ENCODE measurements at regions not wholly inside any gene's neighbourhood (a gene's known extent, or its start where the extent isn't known, plus 50 kb on each side); places are given as distances from the start of the nearest gene placed in this dataset.

GRCh38 chr2:160934263-160934662, 226.0 kb upstream of the TANK start:
- no peaks in the 10 kb centered on the region for H3K36me3 ChIP-seq
- intact Hi-C loops (cut with micrococcal nuclease), result no loop called here
- no peaks in the 10 kb centered on the region for H3K9me3 ChIP-seq (replicated peaks)
- TF ChIP-seq, protein P1, sequence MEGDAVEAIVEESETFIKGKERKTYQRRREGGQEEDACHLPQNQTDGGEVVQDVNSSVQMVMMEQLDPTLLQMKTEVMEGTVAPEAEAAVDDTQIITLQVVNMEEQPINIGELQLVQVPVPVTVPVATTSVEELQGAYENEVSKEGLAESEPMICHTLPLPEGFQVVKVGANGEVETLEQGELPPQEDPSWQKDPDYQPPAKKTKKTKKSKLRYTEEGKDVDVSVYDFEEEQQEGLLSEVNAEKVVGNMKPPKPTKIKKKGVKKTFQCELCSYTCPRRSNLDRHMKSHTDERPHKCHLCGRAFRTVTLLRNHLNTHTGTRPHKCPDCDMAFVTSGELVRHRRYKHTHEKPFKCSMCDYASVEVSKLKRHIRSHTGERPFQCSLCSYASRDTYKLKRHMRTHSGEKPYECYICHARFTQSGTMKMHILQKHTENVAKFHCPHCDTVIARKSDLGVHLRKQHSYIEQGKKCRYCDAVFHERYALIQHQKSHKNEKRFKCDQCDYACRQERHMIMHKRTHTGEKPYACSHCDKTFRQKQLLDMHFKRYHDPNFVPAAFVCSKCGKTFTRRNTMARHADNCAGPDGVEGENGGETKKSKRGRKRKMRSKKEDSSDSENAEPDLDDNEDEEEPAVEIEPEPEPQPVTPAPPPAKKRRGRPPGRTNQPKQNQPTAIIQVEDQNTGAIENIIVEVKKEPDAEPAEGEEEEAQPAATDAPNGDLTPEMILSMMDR (IDR thresholded peaks at IDR 0.05; ENCODE audit: borderline replicate concordance), result no peak
- peaks cover under 1% of the 10 kb centered on the region for H3K4me1 ChIP-seq
- H3K27ac ChIP-seq (replicated peaks), result no peak overlapping the region
- H3K4me3 ChIP-seq, result no peak overlapping the region
- H3K27me3 ChIP-seq (ENCODE audit: low read depth), result no peaks in the 10 kb centered on the region
- no peak for DNase-seq

- intact Hi-C loops (cut with micrococcal nuclease), result no loop called here
- no peak overlapping the region for H3K27ac ChIP-seq (replicated peaks)
- H3K9me3 ChIP-seq (replicated peaks), result no peaks in the 10 kb centered on the region
- H3K4me1 ChIP-seq, result no peaks in the 10 kb centered on the region
- DNase-seq, result no peak
- no peaks in the 10 kb centered on the region for H3K27me3 ChIP-seq (ENCODE audit: low read depth)
- H3K36me3 ChIP-seq, result no peaks in the 10 kb centered on the region
- H3K4me3 ChIP-seq, result no peak overlapping the region
- TF ChIP-seq, protein P1 (IDR thresholded peaks at IDR 0.05; ENCODE audit: borderline replicate concordance), result no peak
These were observed 225.2 kb upstream of the TANK start for GRCh38 chr2:160934991-160935390.

GRCh38 chr2:160936044-160936806, 224.0 kb upstream of the TANK start:
- Histone ChIP-seq H3K27ac (replicated peaks) (no peak overlapping the region), H3K9me3 (replicated peaks) (no peaks in the 10 kb centered on the region), H3K36me3 (no peaks in the 10 kb centered on the region), H3K4me1 (peaks cover 8% of the 10 kb centered on the region), H3K27me3 (ENCODE audit: low read depth) (no peaks in the 10 kb centered on the region), H3K4me3 (no peak overlapping the region)
- TF ChIP-seq, protein P1 (IDR thresholded peaks at IDR 0.05; ENCODE audit: borderline replicate concordance), result no peak
- intact Hi-C loops (cut with micrococcal nuclease), result no loop called here
- DNase-seq, result no peak

DNA sequence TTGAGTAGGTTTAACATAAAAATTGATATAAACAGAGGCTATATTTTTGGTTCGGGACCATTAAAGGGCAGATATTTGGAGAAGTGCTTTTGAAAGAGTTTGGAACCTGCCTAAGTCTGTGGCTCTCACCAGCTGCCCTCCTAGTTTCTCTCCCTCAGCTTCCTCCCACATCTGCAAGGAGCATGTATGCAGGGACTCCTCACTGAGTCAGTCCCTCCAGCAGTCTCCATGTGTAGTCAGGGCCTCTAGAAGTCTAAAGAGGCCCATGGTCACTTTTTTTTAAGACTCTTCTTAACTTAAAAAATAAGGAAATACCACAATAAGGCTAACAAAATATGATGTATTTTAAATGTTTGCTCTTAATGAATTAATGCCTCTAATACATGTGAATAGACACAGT, 220.0 kb upstream of the TANK start:
- TF ChIP-seq, protein P1 (IDR thresholded peaks at IDR 0.05; ENCODE audit: borderline replicate concordance), result no peak
- no peak overlapping the region for H3K4me3 ChIP-seq
- intact Hi-C loops (cut with micrococcal nuclease), result no loop called here
- no peaks in the 10 kb centered on the region for H3K27me3 ChIP-seq (ENCODE audit: low read depth)
- H3K36me3 ChIP-seq, result no peaks in the 10 kb centered on the region
- H3K27ac ChIP-seq (replicated peaks), result no peak overlapping the region
- no peaks in the 10 kb centered on the region for H3K9me3 ChIP-seq (replicated peaks)
- DNase-seq, result no peak
- peaks cover 29% of the 10 kb centered on the region for H3K4me1 ChIP-seq

DNA sequence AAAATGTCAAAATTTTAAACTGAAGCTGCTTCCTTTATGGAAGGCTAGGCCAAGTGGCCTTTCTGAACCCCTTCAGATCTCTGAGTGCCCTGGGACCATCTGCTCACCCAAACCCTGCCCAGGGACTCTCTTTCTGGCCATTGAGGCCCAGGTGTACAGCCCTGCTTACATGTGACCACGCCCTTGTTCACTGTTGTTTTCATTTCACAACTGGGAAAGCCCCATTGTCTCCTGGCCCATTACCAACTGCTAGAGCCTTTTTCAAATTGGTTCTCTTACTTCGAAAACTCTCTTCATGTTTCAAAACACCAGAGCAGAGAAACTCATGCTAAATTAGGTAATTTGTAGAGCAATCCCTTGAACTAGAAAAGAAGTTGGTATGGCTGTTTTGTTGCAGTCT, 219.5 kb upstream of the TANK start:
- intact Hi-C loops (cut with micrococcal nuclease), result no loop called here
- Histone ChIP-seq H3K4me1 (peaks cover 29% of the 10 kb centered on the region), H3K9me3 (replicated peaks) (no peaks in the 10 kb centered on the region), H3K36me3 (no peaks in the 10 kb centered on the region), H3K27ac (replicated peaks) (no peak overlapping the region), H3K27me3 (ENCODE audit: low read depth) (no peaks in the 10 kb centered on the region), H3K4me3 (no peak overlapping the region)
- no peak for DNase-seq
- TF ChIP-seq, protein P1 (IDR thresholded peaks at IDR 0.05; ENCODE audit: borderline replicate concordance), result no peak
